GM06990 (cell line): ENCODE measurements at regions not wholly inside any gene's neighbourhood (a gene's known extent, or its start where the extent isn't known, plus 50 kb on each side); places are given as distances from the start of the nearest gene placed in this dataset.

Experiments used
- DNase-seq: peaks from one replicate; pipeline ENCODE4 v3.0.0-alpha.2; 2011; ENCODE audit not compliant: insufficient read length; ENCODE audit errors: extremely low read depth
- H3K27me3 ChIP-seq: replicated peaks from 2 replicates; pipeline ENCODE4 v1.6.0; 2011; ENCODE audit warnings: low read length; ENCODE audit not compliant: control insufficient read depth, insufficient read depth
- H3K36me3 ChIP-seq: 2 replicates; pipeline ENCODE4 v1.5.1; 2011; ENCODE audit warnings: low read length; ENCODE audit not compliant: control insufficient read depth, insufficient read depth
- H3K4me3 ChIP-seq: replicated peaks from 2 replicates; pipeline ENCODE4 v1.5.1; 2011; ENCODE audit warnings: low read depth, mild to moderate bottlenecking, control low read depth, low read length
- CTCF ChIP-seq: IDR thresholded peaks from 2 replicates; pipeline ENCODE4 v1.5.1; 2011; ENCODE audit warnings: low read length, control low read depth, mild to moderate bottlenecking, inconsistent platforms; ENCODE audit not compliant: insufficient read depth, poor library complexity, severe bottlenecking

DNA sequence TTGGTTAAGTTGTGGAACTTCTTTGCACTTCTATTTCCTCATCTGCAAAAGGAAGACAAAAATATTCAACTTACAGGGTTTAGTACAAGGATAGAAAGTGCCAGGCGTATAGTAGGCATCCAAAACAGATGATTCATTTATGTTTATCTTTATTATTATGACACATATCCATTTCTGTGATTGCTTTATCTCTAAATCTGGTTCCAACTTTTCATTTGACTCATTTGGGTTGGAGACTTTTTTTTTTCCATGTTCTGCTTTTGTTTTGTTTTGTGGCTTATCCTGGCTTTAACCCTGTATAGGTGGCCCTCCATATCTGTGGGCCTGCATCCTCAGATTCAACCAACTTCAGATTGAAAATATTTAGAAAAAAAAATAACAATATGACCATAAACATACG, 186.7 kb upstream of the SLC24A2 start:
- H3K27me3 ChIP-seq = no peaks in the 10 kb centered on the region; the same call in 1 of the 2 replicates
- no peak overlapping the region for H3K4me3 ChIP-seq
- H3K36me3 ChIP-seq = no peaks in the 10 kb centered on the region
- DNase-seq = no peak
- TF ChIP-seq CTCF = no peak

DNA sequence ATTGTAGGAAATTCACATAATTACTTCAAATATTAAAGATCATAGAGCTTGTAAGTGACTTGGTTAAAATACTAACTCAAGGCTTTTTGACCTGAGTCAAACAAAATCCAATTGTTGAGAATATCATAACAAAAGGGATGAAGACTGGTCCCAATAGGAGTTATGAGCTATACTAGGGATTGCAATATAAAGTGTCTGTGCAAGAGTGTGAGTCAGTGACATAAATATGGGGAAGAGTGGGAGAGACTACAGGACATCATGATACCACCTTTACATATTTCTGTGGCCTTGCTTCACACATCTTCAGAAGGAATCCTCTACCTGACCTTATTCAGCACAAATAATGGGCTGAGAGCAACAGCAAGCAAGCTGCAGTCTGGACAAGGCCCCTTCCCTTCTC, 180.9 kb upstream of the SLC24A2 start:
- TF ChIP-seq CTCF = no peak
- no peaks in the 10 kb centered on the region; the same call in 1 of the 2 replicates for H3K27me3 ChIP-seq
- no peaks in the 10 kb centered on the region for H3K36me3 ChIP-seq
- H3K4me3 ChIP-seq = no peak overlapping the region
- DNase-seq = no peak

DNA sequence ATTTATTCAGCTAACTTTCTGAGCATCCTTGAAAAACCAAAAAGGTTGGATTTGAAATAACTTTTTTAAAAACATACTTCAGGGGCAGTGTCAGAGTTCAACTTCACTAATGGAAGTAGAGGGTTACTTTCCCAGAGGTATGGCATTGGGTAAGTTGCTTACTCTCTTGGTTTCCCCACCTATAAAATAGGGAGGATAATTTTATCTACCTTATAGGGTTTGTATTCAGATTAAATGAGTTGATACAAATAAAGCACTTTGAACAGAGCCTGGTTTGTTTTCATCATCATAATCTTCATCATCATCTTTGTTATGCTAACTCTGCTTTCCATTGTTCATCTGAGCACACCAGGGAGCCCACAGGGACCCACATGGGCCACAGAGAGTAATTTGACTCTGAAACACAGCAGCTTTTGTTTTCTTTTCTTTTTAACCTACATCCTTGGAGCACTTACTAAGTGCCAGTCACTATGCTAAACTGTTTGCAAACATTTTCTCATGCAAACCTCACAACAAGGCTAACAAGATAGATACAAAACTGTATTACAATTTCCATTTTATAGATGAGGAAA, 179.1 kb upstream of the SLC24A2 start:
- H3K27me3 ChIP-seq = no peaks in the 10 kb centered on the region; the same call in 1 of the 2 replicates
- no peak for DNase-seq
- TF ChIP-seq CTCF = no peak
- H3K36me3 ChIP-seq = no peaks in the 10 kb centered on the region
- H3K4me3 ChIP-seq = no peak overlapping the region

DNA sequence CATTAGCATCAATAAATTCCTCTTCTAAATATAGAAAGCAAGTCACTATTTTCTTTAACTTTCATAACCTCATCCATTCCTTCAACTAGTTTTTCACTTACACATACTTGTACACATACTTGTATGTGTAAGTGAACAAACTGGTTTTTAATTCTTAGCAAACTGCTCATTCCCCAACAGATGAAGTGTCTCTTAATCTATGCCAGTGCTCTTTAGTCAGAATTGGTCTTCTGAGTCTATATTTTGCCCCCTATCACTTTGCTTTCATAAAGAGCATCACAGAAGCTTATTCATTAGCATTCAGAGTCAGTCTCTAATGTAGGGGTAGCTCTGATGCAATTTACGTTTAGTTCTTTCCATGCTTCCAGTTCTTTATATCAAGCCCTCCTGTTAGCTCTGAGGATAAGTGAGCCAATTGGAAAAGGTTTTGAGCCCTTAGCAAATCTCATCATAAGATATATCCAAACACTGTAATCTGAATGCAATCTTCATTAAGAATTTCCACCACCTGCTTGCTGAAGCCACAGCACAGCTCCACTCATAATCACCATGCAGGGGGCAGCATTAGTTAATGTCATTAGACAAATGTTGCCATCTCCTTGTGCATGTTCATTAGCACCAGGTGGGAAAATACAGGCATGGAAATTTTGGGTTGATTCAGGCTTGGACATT, 178.5 kb upstream of the SLC24A2 start:
- no peaks in the 10 kb centered on the region for H3K27me3 ChIP-seq
- H3K36me3 ChIP-seq = no peaks in the 10 kb centered on the region
- no peak for DNase-seq
- no peak overlapping the region for H3K4me3 ChIP-seq
- TF ChIP-seq CTCF = peak; percentile 11

- no peak for TF ChIP-seq CTCF
- no peak for DNase-seq
- H3K36me3 ChIP-seq = no peaks in the 10 kb centered on the region
Measured at GRCh38 chr9:19965336-19965735, 176.5 kb upstream of the SLC24A2 start.

DNA sequence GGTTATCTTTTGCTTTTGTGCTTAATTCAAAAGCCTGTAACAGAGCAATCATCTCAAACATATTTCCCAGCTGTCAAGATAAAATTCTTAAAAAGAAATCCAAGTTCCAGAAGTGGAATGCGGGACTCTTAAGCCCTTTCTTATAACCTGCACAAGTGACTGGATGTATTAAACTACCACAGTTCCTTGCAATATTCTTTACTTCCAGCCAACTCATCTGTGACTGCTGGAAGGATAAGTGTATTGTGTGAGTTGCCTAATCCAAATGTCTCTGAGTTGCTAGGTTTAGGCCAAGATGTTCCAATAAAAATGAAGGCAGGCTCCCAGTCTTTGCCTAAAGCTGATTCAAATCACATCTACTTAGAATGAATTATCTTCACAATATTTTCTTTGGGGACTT, 159.2 kb upstream of the SLC24A2 start:
- Histone ChIP-seq H3K36me3 (no peaks in the 10 kb centered on the region), H3K4me3 (no peak overlapping the region), H3K27me3 (no peaks in the 10 kb centered on the region)
- DNase-seq = no peak
- TF ChIP-seq CTCF = no peak

More at GRCh38 chr9:19965336-19965735, 176.5 kb upstream of the SLC24A2 start:
- H3K4me3 ChIP-seq = no peak overlapping the region
- H3K27me3 ChIP-seq = no peaks in the 10 kb centered on the region
